ENCODE measurements at regions not wholly inside any gene's neighbourhood (a gene's known extent, or its start where the extent isn't known, plus 50 kb on each side); places are given as distances from the start of the nearest gene placed in this dataset.

GRCh38 chr13:76198568-76199163, 562.5 kb downstream of the LMO7 start:
- H3K36me3 ChIP-seq (replicated peaks in 1 of 2; ENCODE audit: control insufficient read depth in 1 of 2, insufficient read depth in 2 of 2, low read length in 1 of 2), result no peaks in the 10 kb centered on the region
- H4K20me1 ChIP-seq (ENCODE audit: insufficient read depth), result no peaks in the 10 kb centered on the region
- H3K27ac ChIP-seq (ENCODE audit: low read depth in 2 of 2, low read length in 1 of 2), result no peak overlapping the region
- no peaks in the 10 kb centered on the region for H3K79me2 ChIP-seq (ENCODE audit: insufficient read depth)
- ChIA-PET POLR2A (no interaction called here), CTCF (interaction anchor here (0.9 kb wide), 1 partner anchor 182 kb away, joined by 3 read pairs; no protein-coding TSS in a partner anchor)
- H3K27me3 ChIP-seq (ENCODE audit: insufficient read depth), result no peaks in the 10 kb centered on the region
- no peak overlapping the region for H3K9ac ChIP-seq
- H3F3A ChIP-seq (replicated peaks; ENCODE audit: insufficient read depth), result no peaks in the 10 kb centered on the region
- TF ChIP-seq NFIC (IDR thresholded peaks at IDR 0.05; ENCODE audit: borderline replicate concordance) (no peak), POLR2AphosphoS5 (IDR thresholded peaks at IDR 0.05; ENCODE audit: low read depth, low read length) (no peak), CHD2 (IDR thresholded peaks at IDR 0.05; ENCODE audit: low read length, partially characterized antibody) (no peak), ELF1 (IDR thresholded peaks at IDR 0.05) (no peak), TAF1 (IDR thresholded peaks at IDR 0.05; ENCODE audit: borderline replicate concordance, low read depth, low read length) (no peak), GATA2 (CRISPR knock-in tag; IDR thresholded peaks at IDR 0.05) (no peak), MXI1 (IDR thresholded peaks at IDR 0.05; ENCODE audit: low read depth, low read length) (no peak)
- TF ChIP-seq, protein P1, sequence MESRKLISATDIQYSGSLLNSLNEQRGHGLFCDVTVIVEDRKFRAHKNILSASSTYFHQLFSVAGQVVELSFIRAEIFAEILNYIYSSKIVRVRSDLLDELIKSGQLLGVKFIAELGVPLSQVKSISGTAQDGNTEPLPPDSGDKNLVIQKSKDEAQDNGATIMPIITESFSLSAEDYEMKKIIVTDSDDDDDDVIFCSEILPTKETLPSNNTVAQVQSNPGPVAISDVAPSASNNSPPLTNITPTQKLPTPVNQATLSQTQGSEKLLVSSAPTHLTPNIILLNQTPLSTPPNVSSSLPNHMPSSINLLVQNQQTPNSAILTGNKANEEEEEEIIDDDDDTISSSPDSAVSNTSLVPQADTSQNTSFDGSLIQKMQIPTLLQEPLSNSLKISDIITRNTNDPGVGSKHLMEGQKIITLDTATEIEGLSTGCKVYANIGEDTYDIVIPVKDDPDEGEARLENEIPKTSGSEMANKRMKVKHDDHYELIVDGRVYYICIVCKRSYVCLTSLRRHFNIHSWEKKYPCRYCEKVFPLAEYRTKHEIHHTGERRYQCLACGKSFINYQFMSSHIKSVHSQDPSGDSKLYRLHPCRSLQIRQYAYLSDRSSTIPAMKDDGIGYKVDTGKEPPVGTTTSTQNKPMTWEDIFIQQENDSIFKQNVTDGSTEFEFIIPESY (IDR thresholded peaks at IDR 0.05; ENCODE audit: borderline replicate concordance, low read depth), result no peak
- TF ChIP-seq, protein P2, sequence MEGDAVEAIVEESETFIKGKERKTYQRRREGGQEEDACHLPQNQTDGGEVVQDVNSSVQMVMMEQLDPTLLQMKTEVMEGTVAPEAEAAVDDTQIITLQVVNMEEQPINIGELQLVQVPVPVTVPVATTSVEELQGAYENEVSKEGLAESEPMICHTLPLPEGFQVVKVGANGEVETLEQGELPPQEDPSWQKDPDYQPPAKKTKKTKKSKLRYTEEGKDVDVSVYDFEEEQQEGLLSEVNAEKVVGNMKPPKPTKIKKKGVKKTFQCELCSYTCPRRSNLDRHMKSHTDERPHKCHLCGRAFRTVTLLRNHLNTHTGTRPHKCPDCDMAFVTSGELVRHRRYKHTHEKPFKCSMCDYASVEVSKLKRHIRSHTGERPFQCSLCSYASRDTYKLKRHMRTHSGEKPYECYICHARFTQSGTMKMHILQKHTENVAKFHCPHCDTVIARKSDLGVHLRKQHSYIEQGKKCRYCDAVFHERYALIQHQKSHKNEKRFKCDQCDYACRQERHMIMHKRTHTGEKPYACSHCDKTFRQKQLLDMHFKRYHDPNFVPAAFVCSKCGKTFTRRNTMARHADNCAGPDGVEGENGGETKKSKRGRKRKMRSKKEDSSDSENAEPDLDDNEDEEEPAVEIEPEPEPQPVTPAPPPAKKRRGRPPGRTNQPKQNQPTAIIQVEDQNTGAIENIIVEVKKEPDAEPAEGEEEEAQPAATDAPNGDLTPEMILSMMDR (IDR thresholded peaks at IDR 0.05), result no peak
- H3K9me2 ChIP-seq, result no peaks in the 10 kb centered on the region
- DNase-seq, result no peak
- no peak overlapping the region for H3K4me2 ChIP-seq
- WGBS (ENCODE audit: low lambda C conversion rate), result 6% methylated on average over 3 of the region's 3 CpGs
- no peak overlapping the region for H2AFZ ChIP-seq (ENCODE audit: low read depth)
- H3K9me3 ChIP-seq, result no peaks in the 10 kb centered on the region
- H3K4me1 ChIP-seq (ENCODE audit: control insufficient read depth in 1 of 2, insufficient read depth in 2 of 2, low read depth in 1 of 2, low read length in 1 of 2), result no peaks in the 10 kb centered on the region
- H3K4me3 ChIP-seq (ENCODE audit: low read depth in 2 of 2, low read length in 1 of 2), result no peak overlapping the region

DNA sequence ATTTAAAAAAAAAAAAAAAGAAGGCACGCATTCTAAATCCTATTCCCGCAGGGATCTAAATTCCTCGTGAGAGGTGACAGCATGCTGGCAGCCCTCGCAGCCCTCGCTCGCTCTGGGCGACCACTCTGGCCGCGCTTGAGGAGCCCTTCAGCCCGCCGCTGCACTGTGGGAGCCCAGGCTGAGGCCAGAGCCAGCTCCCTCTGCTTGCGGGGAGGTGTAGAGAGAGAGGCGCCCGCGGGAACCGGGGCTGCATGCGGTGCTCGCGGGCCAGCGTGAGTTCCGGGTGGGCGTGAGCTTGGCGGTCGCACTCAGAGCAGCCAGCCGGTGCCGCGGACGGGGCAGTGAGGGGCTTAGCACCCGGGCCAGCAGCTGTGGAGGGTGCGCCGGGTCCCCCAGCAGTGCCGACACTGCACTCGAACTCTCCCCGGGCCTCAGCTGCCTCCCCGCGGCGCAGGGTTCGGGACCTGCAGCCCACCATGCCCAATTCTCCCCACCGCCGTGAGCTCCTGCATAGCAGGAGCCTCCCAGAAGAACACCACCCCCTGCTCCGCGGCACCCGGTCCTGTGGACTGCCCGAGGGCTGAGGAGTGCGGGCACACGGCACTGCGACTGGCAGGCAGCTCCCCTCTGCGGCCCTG, 553.9 kb downstream of the LMO7 start:
- H3K36me3 ChIP-seq (replicated peaks in 1 of 2; ENCODE audit: control insufficient read depth in 1 of 2, insufficient read depth in 2 of 2, low read length in 1 of 2), result no peaks in the 10 kb centered on the region
- H4K20me1 ChIP-seq (ENCODE audit: insufficient read depth), result no peaks in the 10 kb centered on the region
- ChIA-PET CTCF (interaction anchor here (1.1 to 2.3 kb wide), 2 partner anchors 164 to 713 kb away, joined by 3 to 6 read pairs; no protein-coding TSS in a partner anchor), POLR2A (no interaction called here)
- no peak overlapping the region for H2AFZ ChIP-seq (ENCODE audit: low read depth)
- peak overlapping the region in 1 of 2 experiments; percentile 12; a peak in 1 of 4 replicates for H3K4me3 ChIP-seq (ENCODE audit: low read depth in 2 of 2, low read length in 1 of 2)
- DNase-seq, result peak; percentile 14
- peaks cover 20% of the 10 kb centered on the region; the same call in 1 of the 2 replicates for H3K27me3 ChIP-seq (ENCODE audit: insufficient read depth)
- H3K27ac ChIP-seq (ENCODE audit: low read depth in 2 of 2, low read length in 1 of 2), result no peak overlapping the region
- TF ChIP-seq FOXJ3 (CRISPR knock-in tag; IDR thresholded peaks at IDR 0.05), result no peak
- TF ChIP-seq, protein P3, sequence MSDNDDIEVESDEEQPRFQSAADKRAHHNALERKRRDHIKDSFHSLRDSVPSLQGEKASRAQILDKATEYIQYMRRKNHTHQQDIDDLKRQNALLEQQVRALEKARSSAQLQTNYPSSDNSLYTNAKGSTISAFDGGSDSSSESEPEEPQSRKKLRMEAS (IDR thresholded peaks at IDR 0.05; ENCODE audit: low read depth), result no peak
- TF ChIP-seq GATA2 (CRISPR knock-in tag; IDR thresholded peaks at IDR 0.05), result no peak
- no peak for TF ChIP-seq RAD21 (IDR thresholded peaks at IDR 0.05; ENCODE audit: low read length)
- no peak for TF ChIP-seq RCOR1 (IDR thresholded peaks at IDR 0.05; ENCODE audit: low read length)
- TF ChIP-seq NFIC (IDR thresholded peaks at IDR 0.05; ENCODE audit: borderline replicate concordance), result no peak
- no peak for TF ChIP-seq RFX5 (IDR thresholded peaks at IDR 0.05; ENCODE audit: low read length)
- no peak for TF ChIP-seq TCF12 (IDR thresholded peaks at IDR 0.05)
- no peak for TF ChIP-seq TAF1 (IDR thresholded peaks at IDR 0.05; ENCODE audit: borderline replicate concordance, low read depth, low read length)
- H3K79me2 ChIP-seq (ENCODE audit: insufficient read depth), result no peaks in the 10 kb centered on the region
- no peak overlapping the region for H3K9ac ChIP-seq
- H3K4me2 ChIP-seq, result no peak overlapping the region
- no peaks in the 10 kb centered on the region for H3K9me2 ChIP-seq
- WGBS (ENCODE audit: low lambda C conversion rate), result 40% methylated on average over 1 of the region's 48 CpGs
- no peaks in the 10 kb centered on the region for H3K9me3 ChIP-seq
- H3F3A ChIP-seq (replicated peaks; ENCODE audit: insufficient read depth), result no peaks in the 10 kb centered on the region
- no peaks in the 10 kb centered on the region; a peak in 1 of 4 replicates for H3K4me1 ChIP-seq (ENCODE audit: control insufficient read depth in 1 of 2, insufficient read depth in 2 of 2, low read depth in 1 of 2, low read length in 1 of 2)
